ENCODE measurements at regions not wholly inside any gene's neighbourhood (a gene's known extent, or its start where the extent isn't known, plus 50 kb on each side); places are given as distances from the start of the nearest gene placed in this dataset.
"Not testable (repeated sequence)": the region's sequence is repeated elsewhere in the genome, so short reads cannot be mapped to it uniquely, and the experiment has no call there.

DNA sequence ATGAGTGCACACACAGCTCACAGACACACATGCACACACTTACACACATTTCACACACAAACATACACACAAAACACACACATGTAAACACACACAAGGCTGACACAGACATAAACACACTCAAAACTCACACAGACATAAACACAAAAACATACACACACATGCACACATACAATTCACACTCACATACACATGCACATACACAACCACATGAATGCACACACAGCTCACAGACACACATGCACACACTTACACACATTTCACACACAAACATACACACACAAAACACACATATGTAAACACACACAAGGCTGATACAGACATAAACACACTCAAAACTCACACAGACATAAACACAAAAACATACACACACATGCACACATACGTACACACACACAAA lies 455.0 kb downstream of the SOX11 start:
- not testable (repeated sequence) for TF ChIP-seq CTCF, EZH2 (IDR thresholded peaks at IDR 0.05)

Data from neural progenitor cell (in vitro differentiated cells).